HCT116 (cell line): ENCODE measurements at regions not wholly inside any gene's neighbourhood (a gene's known extent, or its start where the extent isn't known, plus 50 kb on each side); places are given as distances from the start of the nearest gene placed in this dataset.

Experiments
- CTCF ChIP-seq, 3 experiments: fragments of 200-600 bp in 1 of 3; sonication (generic) in 1 of 3; IDR thresholded peaks in 2 of 3; conservative IDR thresholded peaks in 1 of 3; 2 replicates each; pipeline ENCODE4 v1.5.1; 2012 to 2017; ENCODE audit warnings: low read depth in 2 of 3, low read length in 2 of 3, antibody characterized with exemption in 1 of 3, borderline replicate concordance in 1 of 3, control low read depth in 1 of 3, mild to moderate bottlenecking in 1 of 3, mixed read lengths in 1 of 3, mixed run types in 1 of 3, moderate library complexity in 1 of 3; ENCODE audit not compliant: insufficient read depth in 1 of 3
- EZH2 ChIP-seq: fragments of 200-600 bp; sonication (generic); IDR thresholded peaks from 2 replicates; pipeline ENCODE4 v1.6.1; 2017; ENCODE audit warnings: antibody characterized with exemption, mixed run types
- JUND ChIP-seq: IDR thresholded peaks from 2 replicates; pipeline ENCODE4 v1.6.1; 2012
- POLR2A ChIP-seq: IDR thresholded peaks from 2 replicates; pipeline ENCODE4 v1.7.0; 2011; ENCODE audit warnings: borderline replicate concordance; ENCODE audit not compliant: insufficient read depth, insufficient read length; ENCODE audit errors: extremely low read depth
- YY1 ChIP-seq: IDR thresholded peaks from 2 replicates; pipeline ENCODE4 v1.6.1; 2011; ENCODE audit warnings: low read length, low read depth, moderate library complexity, mild to moderate bottlenecking; ENCODE audit not compliant: insufficient replicate concordance; ENCODE audit errors: extremely low read depth
- ZFX ChIP-seq: fragments of 450-650 bp; IDR thresholded peaks from 2 replicates; pipeline ENCODE4 v1.6.1; 2017

GRCh38 chr6:88376197-88376596, 210.1 kb upstream of the CNR1 start:
- TF ChIP-seq CTCF (IDR thresholded peaks at IDR 0.05 in 2 of 3, conservative IDR thresholded peaks at IDR 0.05 in 1 of 3; ENCODE audit: borderline replicate concordance in 1 of 3, insufficient read depth in 1 of 3, low read depth in 2 of 3, low read length in 2 of 3) (no peak), YY1 (no peak), ZFX (no peak), JUND (no peak), EZH2 (no peak), POLR2A (no peak)
